ENCODE measurements at regions not wholly inside any gene's neighbourhood (a gene's known extent, or its start where the extent isn't known, plus 50 kb on each side); places are given as distances from the start of the nearest gene placed in this dataset.

- TF ChIP-seq CTCF (IDR thresholded peaks at IDR 0.05; ENCODE audit: extremely low read depth, missing control alignments): no peak
- no peak for DNase-seq (ENCODE audit: low spot score)
These were observed 392.2 kb upstream of the ROBO1 start for GRCh38 chr3:80159990-80160506.

GRCh38 chr3:80158332-80158731 lies 390.5 kb upstream of the ROBO1 start:
- no peak for TF ChIP-seq CTCF (IDR thresholded peaks at IDR 0.05; ENCODE audit: extremely low read depth, missing control alignments)
- DNase-seq (ENCODE audit: low spot score): no peak

GRCh38 chr3:80157546-80157945 lies 389.7 kb upstream of the ROBO1 start:
- no peak for TF ChIP-seq CTCF (IDR thresholded peaks at IDR 0.05; ENCODE audit: extremely low read depth, missing control alignments)
- DNase-seq (ENCODE audit: low spot score): no peak

GRCh38 chr3:80152692-80153091 lies 384.9 kb upstream of the ROBO1 start:
- no peak for TF ChIP-seq CTCF (IDR thresholded peaks at IDR 0.05; ENCODE audit: extremely low read depth, missing control alignments)
- DNase-seq (ENCODE audit: low spot score): no peak

- no peak for DNase-seq (ENCODE audit: low spot score)
- TF ChIP-seq CTCF (IDR thresholded peaks at IDR 0.05; ENCODE audit: extremely low read depth, missing control alignments): no peak
These were observed 374.9 kb upstream of the ROBO1 start for GRCh38 chr3:80142714-80143113.

GRCh38 chr3:80141557-80141956 lies 373.8 kb upstream of the ROBO1 start:
- no peak for TF ChIP-seq CTCF (IDR thresholded peaks at IDR 0.05; ENCODE audit: extremely low read depth, missing control alignments)
- no peak for DNase-seq (ENCODE audit: low spot score)

- no peak for TF ChIP-seq CTCF (IDR thresholded peaks at IDR 0.05; ENCODE audit: extremely low read depth, missing control alignments)
- DNase-seq (ENCODE audit: low spot score): no peak
These were observed 348.5 kb upstream of the ROBO1 start for GRCh38 chr3:80116281-80116680.

Data from GM20000 (cell line).